ENCODE measurements at regions not wholly inside any gene's neighbourhood (a gene's known extent, or its start where the extent isn't known, plus 50 kb on each side); places are given as distances from the start of the nearest gene placed in this dataset.
A peak's percentile ranks its signal among the peaks of the same experiment; 100 is the strongest.

- Histone ChIP-seq H3K9me3 (no peaks in the 10 kb centered on the region), H3K4me3 (ENCODE audit: low read depth, low read length) (no peak overlapping the region), H3K36me3 (no peaks in the 10 kb centered on the region), H3K27me3 (no peaks in the 10 kb centered on the region), H3K4me1 (no peaks in the 10 kb centered on the region)
- DNase-seq = no peak
- TF ChIP-seq CTCF (IDR thresholded peaks at IDR 0.05; ENCODE audit: low read depth, low read length) = no peak
Measured at GRCh38 chr2:118186858-118187254, 98.6 kb downstream of the INSIG2 start.

GRCh38 chr2:118186110-118186857 lies 98.0 kb downstream of the INSIG2 start:
- H3K4me1 ChIP-seq = no peaks in the 10 kb centered on the region
- H3K9me3 ChIP-seq = no peaks in the 10 kb centered on the region
- peak overlapping the region; percentile 64 for H3K4me3 ChIP-seq (ENCODE audit: low read depth, low read length)
- peak; percentile 69 for DNase-seq
- H3K27me3 ChIP-seq = no peaks in the 10 kb centered on the region
- TF ChIP-seq CTCF (IDR thresholded peaks at IDR 0.05; ENCODE audit: low read depth, low read length) = no peak
- H3K36me3 ChIP-seq = no peaks in the 10 kb centered on the region

GRCh38 chr2:118185210-118186109 lies 97.2 kb downstream of the INSIG2 start:
- Histone ChIP-seq H3K9me3 (no peaks in the 10 kb centered on the region), H3K27me3 (no peaks in the 10 kb centered on the region), H3K4me3 (ENCODE audit: low read depth, low read length) (peak overlapping the region; percentile 64), H3K36me3 (no peaks in the 10 kb centered on the region), H3K4me1 (no peaks in the 10 kb centered on the region)
- no peak for TF ChIP-seq CTCF (IDR thresholded peaks at IDR 0.05; ENCODE audit: low read depth, low read length)
- peak; percentile 26 for DNase-seq

GRCh38 chr2:118183381-118183780 lies 95.1 kb downstream of the INSIG2 start:
- DNase-seq = no peak
- Histone ChIP-seq H3K27me3 (no peaks in the 10 kb centered on the region), H3K4me3 (ENCODE audit: low read depth, low read length) (no peak overlapping the region), H3K36me3 (no peaks in the 10 kb centered on the region), H3K9me3 (no peaks in the 10 kb centered on the region), H3K4me1 (no peaks in the 10 kb centered on the region)
- no peak for TF ChIP-seq CTCF (IDR thresholded peaks at IDR 0.05; ENCODE audit: low read depth, low read length)

GRCh38 chr2:118179445-118179844 lies 91.2 kb downstream of the INSIG2 start:
- no peak overlapping the region for H3K4me3 ChIP-seq (ENCODE audit: low read depth, low read length)
- H3K4me1 ChIP-seq = no peaks in the 10 kb centered on the region
- H3K36me3 ChIP-seq = no peaks in the 10 kb centered on the region
- DNase-seq = no peak
- no peaks in the 10 kb centered on the region for H3K27me3 ChIP-seq
- TF ChIP-seq CTCF (IDR thresholded peaks at IDR 0.05; ENCODE audit: low read depth, low read length) = no peak
- no peaks in the 10 kb centered on the region for H3K9me3 ChIP-seq

- H3K4me3 ChIP-seq (ENCODE audit: low read depth, low read length) = no peak overlapping the region
- no peak for TF ChIP-seq CTCF (IDR thresholded peaks at IDR 0.05; ENCODE audit: low read depth, low read length)
- no peaks in the 10 kb centered on the region for H3K9me3 ChIP-seq
- no peak for DNase-seq
- H3K36me3 ChIP-seq = no peaks in the 10 kb centered on the region
- H3K27me3 ChIP-seq = no peaks in the 10 kb centered on the region
- H3K4me1 ChIP-seq = no peaks in the 10 kb centered on the region
Measured at GRCh38 chr2:118177884-118178283, 89.6 kb downstream of the INSIG2 start.

Data from BE2C (cell line).